ENCODE measurements at regions not wholly inside any gene's neighbourhood (a gene's known extent, or its start where the extent isn't known, plus 50 kb on each side); places are given as distances from the start of the nearest gene placed in this dataset.

DNA sequence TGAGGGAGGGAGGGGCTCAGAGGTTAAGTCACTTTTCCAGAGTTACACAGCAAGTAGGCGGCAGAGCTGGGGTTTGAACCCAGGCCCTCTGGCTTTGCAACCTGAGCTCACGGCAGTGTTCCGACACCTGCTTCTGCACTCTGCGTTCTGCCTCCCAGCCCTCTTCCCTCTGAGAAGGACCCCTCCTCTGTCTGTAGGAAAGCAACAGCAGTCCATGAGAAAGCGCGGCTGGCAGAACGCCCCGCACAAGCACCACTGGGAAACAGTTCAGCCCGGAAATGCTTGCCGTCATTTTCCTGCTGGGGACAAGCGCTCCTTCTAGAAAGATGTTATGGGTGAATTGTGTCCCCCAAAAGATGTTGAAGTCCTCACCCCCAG lies 241.1 kb downstream of the NPHP4 start:
- Histone ChIP-seq H3K4me3 (ENCODE audit: insufficient read depth, low read depth, low read length) (no peak overlapping the region), H3K36me3 (ENCODE audit: control insufficient read depth, insufficient read depth, low read length) (no peaks in the 10 kb centered on the region), H3K4me1 (ENCODE audit: control insufficient read depth, insufficient read depth, low read length) (peaks cover 43% of the 10 kb centered on the region), H3K27ac (ENCODE audit: insufficient read depth, low read depth, low read length, poor library complexity, severe bottlenecking) (no peak overlapping the region), H3K9me3 (ENCODE audit: control insufficient read depth, low read length) (no peaks in the 10 kb centered on the region), H3K27me3 (ENCODE audit: control insufficient read depth, insufficient read depth, low read length, poor library complexity, severe bottlenecking) (no peaks in the 10 kb centered on the region)
- 86% methylated on average over 11 of the region's 11 CpGs for WGBS, 2 experiments

DNA sequence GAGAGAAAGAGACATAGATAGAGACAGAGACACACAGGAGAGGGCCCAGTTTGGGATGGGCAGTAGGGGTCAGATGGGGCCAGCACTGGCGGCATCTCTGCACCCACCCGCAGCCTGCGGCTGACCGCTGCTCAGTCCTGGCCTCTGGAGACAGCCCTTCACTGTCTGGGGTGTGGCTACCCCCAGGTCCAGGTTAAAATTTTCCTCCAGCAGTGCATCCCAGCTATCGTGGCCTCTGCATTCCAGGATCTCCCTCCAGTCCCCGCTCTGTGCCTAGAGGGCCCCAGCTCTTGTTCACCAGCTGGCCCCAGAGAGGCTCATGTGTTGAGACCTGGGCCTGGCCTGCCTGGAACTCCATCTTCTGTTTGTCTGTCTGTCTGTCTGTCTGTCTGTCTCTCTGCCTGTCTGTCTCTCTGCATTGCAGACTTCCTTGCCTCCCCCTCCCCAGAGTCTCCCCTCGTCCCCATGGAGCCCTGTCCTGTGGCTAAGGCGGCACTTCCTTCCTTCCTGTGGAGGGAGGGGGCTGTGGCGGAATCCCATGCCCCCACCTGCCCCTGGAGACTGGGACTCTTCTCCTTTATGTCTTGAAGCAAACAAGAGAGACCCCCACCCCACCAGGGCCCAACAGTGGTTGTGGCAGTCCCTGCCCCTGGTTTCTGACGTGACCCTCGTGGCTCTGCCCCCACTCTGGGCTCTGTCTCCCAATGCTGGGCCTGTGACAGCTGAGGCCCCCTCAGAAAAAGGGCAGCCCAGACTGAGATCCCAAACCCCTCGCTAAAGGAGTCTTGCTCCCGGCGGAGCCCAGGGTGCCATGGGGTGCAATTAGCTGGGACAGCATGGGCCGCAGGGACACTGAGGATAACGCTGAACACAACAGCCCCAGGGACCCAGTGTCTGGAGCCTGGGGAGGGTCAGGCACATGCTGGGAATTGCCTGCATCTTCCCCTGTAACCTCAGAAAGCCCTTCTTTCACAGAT lies 241.8 kb downstream of the NPHP4 start:
- no peaks in the 10 kb centered on the region for H3K9me3 ChIP-seq (ENCODE audit: control insufficient read depth, low read length)
- peaks cover 43% of the 10 kb centered on the region for H3K4me1 ChIP-seq (ENCODE audit: control insufficient read depth, insufficient read depth, low read length)
- no peak overlapping the region for H3K4me3 ChIP-seq (ENCODE audit: insufficient read depth, low read depth, low read length)
- no peaks in the 10 kb centered on the region for H3K27me3 ChIP-seq (ENCODE audit: control insufficient read depth, insufficient read depth, low read length, poor library complexity, severe bottlenecking)
- H3K36me3 ChIP-seq (ENCODE audit: control insufficient read depth, insufficient read depth, low read length) = no peaks in the 10 kb centered on the region
- WGBS, 2 experiments = 87 to 88% methylated on average over 16 of the region's 16 CpGs
- no peak overlapping the region for H3K27ac ChIP-seq (ENCODE audit: insufficient read depth, low read depth, low read length, poor library complexity, severe bottlenecking)

DNA sequence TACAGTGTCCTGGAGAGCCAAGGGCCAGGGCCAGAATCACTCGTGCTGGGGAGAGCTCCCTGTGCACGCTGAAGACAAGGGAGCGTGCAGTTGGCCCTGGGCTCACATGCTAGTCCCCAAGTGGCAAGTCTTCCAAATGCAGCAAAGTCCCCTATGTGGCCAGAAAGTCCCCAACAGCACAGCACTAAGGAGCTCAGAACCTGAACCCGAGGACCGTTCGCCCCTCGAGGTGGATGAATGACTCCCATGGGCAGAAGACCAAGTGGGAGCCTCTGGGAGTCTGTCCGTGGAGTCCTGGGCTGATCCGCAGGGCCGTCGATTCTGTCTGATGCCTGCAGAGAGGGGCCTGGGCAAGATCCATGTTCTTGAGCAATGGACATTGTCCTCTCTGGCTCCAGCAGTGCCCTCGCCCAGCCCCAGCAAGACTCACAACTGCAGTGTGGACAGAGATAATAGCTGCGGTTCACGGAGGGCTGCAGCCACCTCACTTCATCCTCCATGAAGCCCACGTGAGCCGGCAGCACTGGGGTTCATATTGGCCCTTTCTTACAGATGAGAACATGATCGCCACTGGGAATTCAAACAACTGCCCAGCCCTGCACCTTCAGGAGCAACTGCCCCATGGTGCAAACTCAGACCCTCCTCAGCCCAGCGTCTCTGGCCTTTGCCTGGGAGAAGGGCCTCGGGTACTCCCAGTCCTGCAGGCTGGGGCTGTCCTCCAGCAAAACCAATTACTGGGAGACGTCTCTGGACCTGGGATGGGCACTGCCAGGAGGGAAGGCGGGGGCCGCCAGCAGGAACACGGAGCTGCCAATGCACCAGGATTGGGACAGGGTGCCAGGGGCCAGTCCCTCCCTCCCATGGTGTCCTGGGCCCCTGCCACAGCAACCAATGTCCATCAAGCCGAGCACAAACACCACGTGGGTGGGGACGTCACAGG lies 243.7 kb downstream of the NPHP4 start:
- H3K36me3 ChIP-seq (ENCODE audit: control insufficient read depth, insufficient read depth, low read length) = no peaks in the 10 kb centered on the region
- peaks cover 47% of the 10 kb centered on the region for H3K4me1 ChIP-seq (ENCODE audit: control insufficient read depth, insufficient read depth, low read length)
- H3K27me3 ChIP-seq (ENCODE audit: control insufficient read depth, insufficient read depth, low read length, poor library complexity, severe bottlenecking) = no peaks in the 10 kb centered on the region
- no peaks in the 10 kb centered on the region for H3K9me3 ChIP-seq (ENCODE audit: control insufficient read depth, low read length)
- H3K4me3 ChIP-seq (ENCODE audit: insufficient read depth, low read depth, low read length) = no peak overlapping the region
- 92% methylated on average over 26 of the region's 26 CpGs for WGBS, 2 experiments
- H3K27ac ChIP-seq (ENCODE audit: insufficient read depth, low read depth, low read length, poor library complexity, severe bottlenecking) = no peak overlapping the region

DNA sequence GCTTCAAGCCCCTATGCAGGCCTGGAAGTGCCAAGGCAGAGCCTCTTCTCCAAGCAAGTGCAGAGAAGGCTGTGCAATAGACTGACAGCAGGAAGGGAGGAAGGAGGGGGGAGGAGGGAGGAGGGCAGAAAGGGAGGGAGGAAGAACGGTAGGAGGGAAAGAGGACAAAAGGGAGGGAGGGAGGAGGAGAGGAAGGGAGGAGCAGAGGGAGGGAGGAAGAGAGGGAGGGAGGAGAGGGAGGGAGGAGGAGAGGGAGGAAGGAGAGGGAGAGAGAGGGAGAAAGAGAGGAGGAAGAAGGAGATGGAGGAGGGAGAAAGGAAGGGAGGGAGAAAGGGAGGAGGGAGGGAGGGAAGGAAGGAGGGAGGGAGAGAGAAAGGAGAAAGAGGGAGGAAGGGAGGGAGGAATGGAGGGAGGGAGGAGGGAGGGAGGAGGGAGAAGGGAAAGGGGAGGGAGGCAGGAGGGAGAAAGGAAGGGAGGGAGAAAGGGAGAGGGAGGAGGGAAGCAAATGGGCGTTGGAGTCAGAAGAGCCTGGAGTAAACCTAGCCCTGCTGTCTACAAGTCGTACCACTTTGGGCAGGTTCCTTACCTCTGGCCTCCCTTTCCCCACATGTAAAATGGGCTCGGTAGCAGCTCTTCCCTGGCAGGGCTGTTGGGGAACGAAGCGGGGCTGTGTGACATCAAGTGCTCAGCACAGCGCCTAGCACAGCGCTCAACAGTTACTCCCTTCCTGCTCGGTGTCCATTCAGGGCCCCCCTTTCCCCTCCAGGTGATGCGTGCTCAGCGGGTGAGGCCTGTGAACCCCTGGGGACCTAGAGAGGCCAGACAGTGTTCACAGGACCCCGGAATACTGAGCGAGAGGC lies 244.6 kb downstream of the NPHP4 start:
- Histone ChIP-seq H3K27ac (ENCODE audit: insufficient read depth, low read depth, low read length, poor library complexity, severe bottlenecking) (no peak overlapping the region), H3K4me3 (ENCODE audit: insufficient read depth, low read depth, low read length) (no peak overlapping the region), H3K4me1 (ENCODE audit: control insufficient read depth, insufficient read depth, low read length) (peaks cover 42% of the 10 kb centered on the region), H3K36me3 (ENCODE audit: control insufficient read depth, insufficient read depth, low read length) (no peaks in the 10 kb centered on the region), H3K9me3 (ENCODE audit: control insufficient read depth, low read length) (no peaks in the 10 kb centered on the region), H3K27me3 (ENCODE audit: control insufficient read depth, insufficient read depth, low read length, poor library complexity, severe bottlenecking) (no peaks in the 10 kb centered on the region)
- 85 to 86% methylated on average over 13 of the region's 13 CpGs for WGBS, 2 experiments

DNA sequence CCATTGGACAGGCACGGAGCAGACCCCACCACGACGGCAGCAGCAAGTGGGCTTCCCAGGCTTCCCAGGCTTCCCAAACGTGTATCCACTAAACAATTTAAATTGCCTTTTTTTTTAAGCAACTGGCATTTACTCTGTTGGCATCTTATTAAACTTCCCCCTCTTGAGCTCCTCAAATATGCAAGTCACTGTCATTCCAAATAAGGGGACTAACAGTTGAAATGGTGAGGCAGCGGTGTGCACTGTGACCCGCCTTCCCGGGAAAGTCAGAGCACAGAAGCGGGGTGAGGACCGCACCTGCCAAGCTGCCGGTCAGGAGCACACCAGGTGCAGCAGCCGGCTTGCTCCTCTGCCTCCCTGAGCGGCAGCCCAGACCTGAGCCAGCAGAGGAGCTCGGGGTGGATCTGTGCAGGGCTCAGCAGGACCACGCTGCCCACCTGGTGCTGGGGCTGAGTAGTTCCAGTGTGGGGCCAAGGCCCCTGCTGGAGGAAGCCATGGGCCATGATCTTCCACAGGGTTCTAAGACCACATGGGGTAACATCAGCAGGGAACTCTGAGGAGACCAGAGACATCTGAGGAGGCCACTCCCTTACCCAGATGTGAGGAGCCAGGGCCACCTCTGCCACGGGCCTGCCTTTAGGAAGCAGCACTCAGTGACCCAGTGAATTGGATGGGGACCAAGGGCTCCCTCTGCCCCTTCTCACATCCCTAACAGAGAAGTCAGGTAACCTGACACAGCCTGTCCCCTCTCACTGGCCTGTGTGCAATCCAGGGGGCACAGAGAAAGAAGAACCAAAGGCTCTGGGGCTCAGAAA lies 245.4 kb downstream of the NPHP4 start:
- Histone ChIP-seq H3K27ac (ENCODE audit: insufficient read depth, low read depth, low read length, poor library complexity, severe bottlenecking) (no peak overlapping the region), H3K36me3 (ENCODE audit: control insufficient read depth, insufficient read depth, low read length) (no peaks in the 10 kb centered on the region), H3K27me3 (ENCODE audit: control insufficient read depth, insufficient read depth, low read length, poor library complexity, severe bottlenecking) (no peaks in the 10 kb centered on the region), H3K9me3 (ENCODE audit: control insufficient read depth, low read length) (no peaks in the 10 kb centered on the region), H3K4me3 (ENCODE audit: insufficient read depth, low read depth, low read length) (no peak overlapping the region), H3K4me1 (ENCODE audit: control insufficient read depth, insufficient read depth, low read length) (peaks cover 34% of the 10 kb centered on the region)
- 77 to 79% methylated on average over 15 of the region's 15 CpGs for WGBS, 2 experiments

DNA sequence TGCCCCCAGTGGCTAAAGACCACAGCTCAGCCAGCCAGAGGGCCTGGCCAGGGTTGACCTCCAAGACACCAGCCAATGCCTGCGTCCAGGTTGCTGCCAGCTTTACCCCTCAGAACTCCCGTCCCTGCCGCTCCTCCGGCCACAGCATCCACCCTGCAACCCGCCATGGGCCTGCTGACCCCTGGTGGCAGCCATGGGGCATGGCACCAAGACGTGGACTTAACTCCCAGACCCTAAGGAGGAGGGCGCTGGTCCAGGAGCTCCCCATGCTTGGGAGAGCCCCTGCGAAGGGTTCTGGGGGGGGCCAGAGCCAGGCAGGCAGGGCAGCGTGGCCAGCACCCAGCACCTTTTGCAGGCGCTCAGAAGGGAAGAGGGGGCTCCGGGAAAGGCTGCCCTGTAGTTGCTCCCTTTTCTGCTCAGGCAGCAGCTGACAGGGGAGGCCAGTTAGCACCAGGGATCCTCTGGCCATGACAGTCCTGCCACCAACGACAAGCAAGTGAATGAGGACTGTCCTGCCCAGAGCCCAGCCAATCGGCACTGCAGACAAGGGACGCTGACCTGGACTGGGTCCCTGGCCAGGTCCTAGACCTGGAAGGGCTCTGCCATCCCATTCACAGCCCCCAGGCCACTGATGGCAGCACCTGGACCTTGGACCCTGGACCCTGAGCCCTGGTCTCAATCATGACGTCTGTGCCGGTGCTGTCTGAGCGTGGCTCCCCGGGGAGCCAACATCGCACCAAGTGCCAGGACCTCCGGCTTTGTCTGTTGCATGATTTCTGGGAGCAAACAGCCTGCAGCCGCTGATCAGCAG lies 246.2 kb downstream of the NPHP4 start:
- Histone ChIP-seq H3K4me1 (ENCODE audit: control insufficient read depth, insufficient read depth, low read length) (peaks cover 26% of the 10 kb centered on the region), H3K4me3 (ENCODE audit: insufficient read depth, low read depth, low read length) (no peak overlapping the region), H3K36me3 (ENCODE audit: control insufficient read depth, insufficient read depth, low read length) (no peaks in the 10 kb centered on the region), H3K27me3 (ENCODE audit: control insufficient read depth, insufficient read depth, low read length, poor library complexity, severe bottlenecking) (no peaks in the 10 kb centered on the region), H3K27ac (ENCODE audit: insufficient read depth, low read depth, low read length, poor library complexity, severe bottlenecking) (no peak overlapping the region), H3K9me3 (ENCODE audit: control insufficient read depth, low read length) (no peaks in the 10 kb centered on the region)
- 42 to 45% methylated on average over 21 of the region's 21 CpGs for WGBS, 2 experiments

DNA sequence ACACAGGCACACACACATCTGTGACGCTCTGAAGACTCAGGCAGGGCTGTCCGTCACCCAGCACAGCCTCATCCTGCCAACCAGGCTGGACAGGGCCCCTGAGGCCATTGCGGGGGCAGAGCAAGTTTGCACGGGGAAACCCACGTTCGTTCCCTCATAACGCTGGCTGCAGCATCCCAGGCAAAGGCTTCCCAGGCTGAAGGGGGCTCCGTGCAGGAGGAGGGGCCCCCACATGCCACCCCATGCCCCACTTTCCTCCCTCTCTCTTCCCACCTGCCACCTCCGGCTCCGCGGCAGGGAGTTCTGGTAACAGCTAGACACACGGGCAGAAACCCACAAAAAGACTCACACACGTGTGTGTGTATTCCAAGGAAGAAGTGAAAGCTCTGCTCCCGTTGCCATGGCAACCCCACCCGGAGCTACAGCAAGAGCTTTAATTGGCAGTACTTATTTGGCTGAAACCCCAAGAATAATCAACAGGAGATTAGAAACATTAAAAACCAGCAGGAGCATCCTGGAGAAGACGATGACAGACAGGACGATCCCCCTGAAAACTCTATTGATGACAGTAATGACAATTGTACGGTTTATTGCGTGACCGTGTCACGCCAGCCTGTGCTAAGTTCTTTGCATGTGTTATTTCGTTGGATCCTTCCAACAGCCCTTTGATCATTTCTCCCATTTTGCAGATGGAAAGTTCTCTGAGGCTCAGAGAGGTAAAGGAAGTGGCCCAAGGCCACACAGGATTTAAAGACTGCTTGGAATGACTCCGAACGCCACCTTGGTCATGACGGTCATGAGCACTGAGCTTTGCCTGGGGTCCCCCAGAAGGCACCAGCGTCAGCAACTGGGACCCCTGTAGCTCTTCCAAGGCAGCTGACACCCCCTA lies 247.1 kb downstream of the NPHP4 start:
- H3K27ac ChIP-seq (ENCODE audit: insufficient read depth, low read depth, low read length, poor library complexity, severe bottlenecking) = no peak overlapping the region
- no peaks in the 10 kb centered on the region for H3K9me3 ChIP-seq (ENCODE audit: control insufficient read depth, low read length)
- no peak overlapping the region for H3K4me3 ChIP-seq (ENCODE audit: insufficient read depth, low read depth, low read length)
- H3K27me3 ChIP-seq (ENCODE audit: control insufficient read depth, insufficient read depth, low read length, poor library complexity, severe bottlenecking) = no peaks in the 10 kb centered on the region
- peaks cover 17% of the 10 kb centered on the region for H3K4me1 ChIP-seq (ENCODE audit: control insufficient read depth, insufficient read depth, low read length)
- WGBS, 2 experiments = 81 to 83% methylated on average over 25 to 26 of the region's 26 CpGs
- H3K36me3 ChIP-seq (ENCODE audit: control insufficient read depth, insufficient read depth, low read length) = no peaks in the 10 kb centered on the region

DNA sequence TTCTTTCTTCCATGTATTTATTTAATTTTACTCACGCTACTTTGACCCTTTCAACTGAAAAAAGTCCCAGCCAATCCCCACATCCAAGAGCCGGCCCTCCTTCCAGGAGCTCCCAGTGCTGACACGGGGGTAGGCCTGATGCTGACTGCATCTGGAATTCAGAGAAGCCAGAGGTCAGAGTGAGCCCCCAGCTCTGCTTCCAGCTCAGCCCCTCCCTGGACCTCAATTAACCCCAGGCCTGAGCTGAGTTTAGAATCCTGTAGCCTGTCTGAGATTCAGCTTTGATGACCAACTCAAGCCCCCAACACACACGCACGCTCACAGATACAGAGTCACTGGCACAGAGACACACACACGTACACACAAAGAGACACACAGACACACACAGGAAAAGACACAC lies 247.9 kb downstream of the NPHP4 start:
- Histone ChIP-seq H3K4me3 (ENCODE audit: insufficient read depth, low read depth, low read length) (no peak overlapping the region), H3K4me1 (ENCODE audit: control insufficient read depth, insufficient read depth, low read length) (peaks cover 15% of the 10 kb centered on the region), H3K9me3 (ENCODE audit: control insufficient read depth, low read length) (no peaks in the 10 kb centered on the region), H3K27ac (ENCODE audit: insufficient read depth, low read depth, low read length, poor library complexity, severe bottlenecking) (no peak overlapping the region), H3K36me3 (ENCODE audit: control insufficient read depth, insufficient read depth, low read length) (no peaks in the 10 kb centered on the region), H3K27me3 (ENCODE audit: control insufficient read depth, insufficient read depth, low read length, poor library complexity, severe bottlenecking) (no peaks in the 10 kb centered on the region)
- WGBS, 2 experiments = 73 to 77% methylated on average over 6 of the region's 6 CpGs

Measured in ectodermal cell (in vitro differentiated cells).